GM21515 (cell line): ENCODE measurements at regions not wholly inside any gene's neighbourhood (a gene's known extent, or its start where the extent isn't known, plus 50 kb on each side); places are given as distances from the start of the nearest gene placed in this dataset.
"Not testable (repeated sequence)": the region's sequence is repeated elsewhere in the genome, so short reads cannot be mapped to it uniquely, and the experiment has no call there.

Experiments
- ATAC-seq: cut with Tn5 transposase; IDR thresholded peaks from one replicate; pipeline ENCODE4 v1.9.1; 2021; ENCODE audit not compliant: unreplicated experiment

DNA sequence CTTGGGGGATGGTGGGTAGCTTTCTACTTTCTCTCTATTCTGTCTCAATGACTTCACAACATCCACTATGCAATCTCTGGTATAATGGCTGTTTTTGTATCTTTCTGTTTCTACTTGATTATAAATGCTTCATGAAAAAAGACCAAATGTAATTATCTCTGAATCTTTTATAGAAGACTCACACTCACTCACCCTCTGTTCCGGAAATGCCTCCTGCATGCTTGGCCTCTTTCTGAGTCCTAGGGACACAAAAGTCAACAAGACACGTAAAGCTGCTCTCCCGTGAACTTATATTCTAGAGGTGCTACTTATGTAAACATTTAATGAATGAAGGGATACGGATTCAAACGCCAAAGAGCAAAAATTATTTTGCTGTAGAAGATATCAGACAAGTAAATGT, 502.2 kb upstream of the SOX11 start:
- ATAC-seq = no peak

DNA sequence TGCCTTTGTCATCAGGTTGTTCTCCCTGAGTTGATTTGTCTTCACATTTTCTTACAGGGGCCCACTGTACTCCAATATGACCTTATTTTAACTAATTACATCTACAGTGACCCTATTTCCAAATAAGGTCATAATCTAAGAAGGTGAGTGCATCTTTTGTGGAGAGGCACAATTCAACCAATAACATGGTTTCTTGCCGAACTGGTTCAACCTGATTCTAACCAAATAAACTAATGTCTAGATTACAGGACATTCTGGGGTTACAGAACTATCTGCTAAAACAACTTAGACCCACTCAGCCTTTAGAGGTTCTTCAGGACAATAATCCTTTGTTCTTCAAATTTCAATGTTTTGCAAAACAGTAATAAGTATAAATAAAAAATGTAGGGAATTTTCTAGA, 496.5 kb upstream of the SOX11 start:
- ATAC-seq = no peak

DNA sequence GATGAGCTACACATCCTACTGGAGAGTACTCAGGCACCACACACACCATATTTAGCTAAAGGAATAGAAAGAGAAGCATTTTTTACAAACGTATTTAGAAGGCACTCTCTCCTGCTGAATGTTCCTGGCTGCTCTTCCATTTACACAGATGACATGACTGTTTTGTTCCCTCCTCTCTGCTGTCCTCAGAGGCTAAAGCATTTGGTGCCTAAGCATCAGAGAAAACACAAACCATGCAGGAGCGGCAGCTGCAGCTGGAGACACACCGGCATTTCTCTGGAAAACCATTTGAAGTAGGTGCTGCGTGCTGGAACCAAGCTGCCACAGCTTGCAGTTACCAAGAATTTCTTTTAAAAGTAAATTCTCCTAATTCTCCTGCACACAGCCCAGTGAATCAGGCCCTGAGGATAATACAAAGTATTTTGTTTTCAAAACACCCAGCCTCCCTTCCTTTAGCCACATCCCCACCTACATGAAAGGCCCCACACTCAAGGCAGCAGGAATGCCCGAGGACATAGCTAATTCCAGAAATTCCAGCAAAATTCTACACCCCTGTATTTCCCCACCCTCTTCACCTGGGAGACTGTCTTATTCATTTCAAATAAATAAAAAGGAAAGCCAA, 488.9 kb upstream of the SOX11 start:
- ATAC-seq = no peak

DNA sequence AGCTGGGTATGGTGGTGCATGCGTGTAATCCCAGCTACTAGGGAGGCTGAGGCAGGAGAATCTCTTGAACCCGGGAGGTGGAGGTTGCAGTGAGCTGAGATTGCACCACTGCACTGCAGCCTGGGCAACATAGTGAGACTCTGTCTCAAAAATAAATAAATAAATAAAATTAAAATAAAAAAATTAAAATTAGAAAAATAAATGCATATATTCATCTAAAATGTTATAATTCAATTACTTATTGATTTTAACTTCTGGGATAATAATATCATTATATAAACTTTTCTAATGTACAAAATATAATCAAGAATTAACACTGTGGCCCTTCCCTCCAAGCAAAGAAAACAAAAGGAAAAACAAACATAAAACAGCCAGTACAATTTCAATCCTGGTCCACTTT, 485.4 kb upstream of the SOX11 start:
- not testable (repeated sequence) for ATAC-seq

DNA sequence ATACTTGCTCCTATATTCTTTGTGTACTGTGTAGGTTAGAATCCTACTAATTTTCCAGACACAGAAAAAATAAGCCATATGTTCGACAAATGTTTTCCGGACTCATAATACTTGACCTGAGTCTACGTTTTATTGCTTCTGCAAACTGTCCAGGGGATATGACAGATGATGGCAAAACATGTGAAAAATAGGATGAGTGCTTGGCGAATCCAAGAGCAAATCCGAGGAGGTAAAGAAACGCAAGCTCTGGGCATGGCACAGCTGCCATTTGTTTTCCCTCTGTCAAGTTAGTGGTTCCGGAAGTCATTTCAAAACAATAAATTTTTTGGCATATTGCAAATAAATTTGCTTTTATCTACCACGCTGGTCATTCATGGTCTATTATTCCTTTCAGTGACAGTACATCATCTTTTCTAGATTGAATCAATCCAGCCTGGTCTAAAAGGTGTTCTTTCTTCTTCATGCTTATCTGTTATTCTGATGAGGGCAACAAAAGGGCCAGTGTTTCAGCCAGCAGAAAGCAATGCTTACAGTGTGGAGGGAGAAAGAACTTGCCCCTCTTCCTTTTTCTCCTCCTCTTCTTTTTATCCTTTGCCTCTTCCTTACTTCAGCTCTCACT, 476.1 kb upstream of the SOX11 start:
- ATAC-seq = no peak

DNA sequence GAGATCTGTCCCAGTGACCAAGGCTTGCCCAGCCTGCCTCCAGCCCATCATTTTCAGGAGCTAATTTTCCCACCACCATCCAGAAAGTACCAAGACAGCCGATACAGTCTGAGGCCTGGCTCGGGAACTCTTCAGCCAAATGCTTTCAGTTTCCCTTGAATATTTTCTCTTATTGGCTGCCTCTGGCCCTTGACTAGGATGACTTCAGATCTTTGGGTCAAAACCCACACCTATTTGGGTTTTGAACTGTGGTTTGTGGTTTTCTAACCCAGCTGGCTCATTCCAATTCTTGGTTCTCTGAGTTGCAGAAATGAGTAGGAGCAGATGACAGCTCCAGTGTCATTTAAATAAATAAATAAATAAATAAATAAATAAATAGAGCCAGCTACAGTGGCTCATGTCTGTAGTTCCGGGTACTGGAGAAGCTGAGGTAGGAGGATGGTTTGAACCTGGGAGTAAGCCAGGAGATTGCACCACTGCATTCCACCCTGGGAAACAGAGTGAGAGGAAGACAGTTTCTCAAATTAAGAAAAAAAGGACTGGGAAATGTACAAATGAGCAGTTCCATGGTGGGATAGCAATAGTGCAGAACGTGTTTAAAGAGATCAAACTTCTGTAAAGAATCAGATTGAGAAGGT, 465.0 kb upstream of the SOX11 start:
- ATAC-seq = no peak

DNA sequence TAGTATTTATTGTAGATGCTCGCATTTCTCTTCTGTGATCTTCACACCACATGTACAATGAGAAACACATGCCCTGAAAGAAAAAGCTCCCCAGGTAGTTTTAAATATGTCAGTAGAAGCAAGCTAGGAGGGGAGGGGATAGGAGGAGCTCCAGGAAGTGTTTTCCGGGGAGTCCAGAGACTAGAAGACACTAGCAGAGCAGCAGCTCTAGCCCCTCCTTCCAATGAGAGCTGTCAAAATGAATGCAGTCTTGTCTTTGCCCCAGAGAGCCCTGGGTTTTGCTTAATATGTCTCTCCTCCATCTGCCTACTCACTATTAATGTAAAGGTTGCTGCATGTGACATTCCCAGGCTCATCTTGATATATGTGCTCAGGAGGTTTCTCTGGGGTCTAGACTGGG, 462.6 kb upstream of the SOX11 start:
- no peak for ATAC-seq

DNA sequence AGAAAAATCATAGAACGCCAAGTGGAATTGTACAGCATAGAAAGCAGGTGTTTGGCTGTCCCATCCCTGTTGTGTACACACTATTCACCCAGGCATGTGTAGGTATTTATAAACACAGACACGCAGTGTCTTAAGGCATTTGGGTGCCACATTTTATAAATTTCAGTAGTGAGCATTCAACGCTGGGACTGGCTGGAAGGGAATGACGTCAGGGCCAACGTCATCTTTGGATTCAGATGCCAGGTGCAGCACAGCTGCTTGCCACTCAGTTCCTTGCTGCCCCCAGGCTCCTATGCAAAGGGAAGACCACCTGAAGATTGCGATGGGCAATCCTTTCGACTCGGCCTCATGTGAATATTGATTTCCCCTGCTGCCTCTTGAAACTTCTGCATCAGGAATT, 461.7 kb upstream of the SOX11 start:
- no peak for ATAC-seq

DNA sequence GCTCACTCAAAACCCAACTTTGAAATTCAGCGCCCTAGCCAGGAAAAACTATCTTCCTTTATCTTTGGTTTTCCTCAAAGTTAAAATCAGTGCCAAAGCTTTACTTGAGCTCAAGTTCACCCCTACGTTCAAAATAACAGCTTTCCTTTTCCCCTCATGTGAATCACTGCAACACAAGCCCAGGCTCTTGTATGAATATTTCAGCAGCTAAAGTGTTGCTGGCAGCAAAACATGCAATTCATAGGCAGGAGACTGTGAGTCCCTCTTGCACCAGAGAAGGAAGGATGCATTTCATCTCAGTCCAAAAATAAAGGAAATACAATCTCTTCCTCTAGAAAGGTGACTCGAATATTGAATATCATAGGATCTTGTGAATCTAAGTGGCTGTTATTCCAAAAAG, 461.3 kb upstream of the SOX11 start:
- no peak for ATAC-seq

DNA sequence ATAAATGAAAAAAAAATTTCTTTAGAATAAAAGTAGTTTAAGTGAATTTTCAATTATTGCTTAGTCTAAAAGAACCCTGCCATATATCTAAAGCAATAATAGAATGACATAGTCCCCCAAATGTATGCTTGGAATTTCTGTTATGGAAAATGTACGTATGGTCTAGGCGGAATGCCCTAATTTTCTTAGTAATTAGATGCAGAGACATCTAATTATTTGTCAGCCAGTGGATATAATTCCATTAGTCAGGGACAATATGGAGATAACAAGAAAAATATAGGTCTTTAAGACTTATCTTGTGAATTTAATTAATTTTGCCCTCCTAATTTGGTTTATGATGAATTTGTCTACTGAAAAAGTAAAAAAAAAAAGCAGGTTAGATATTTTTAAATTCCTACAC, 460.9 kb upstream of the SOX11 start:
- ATAC-seq = no peak

DNA sequence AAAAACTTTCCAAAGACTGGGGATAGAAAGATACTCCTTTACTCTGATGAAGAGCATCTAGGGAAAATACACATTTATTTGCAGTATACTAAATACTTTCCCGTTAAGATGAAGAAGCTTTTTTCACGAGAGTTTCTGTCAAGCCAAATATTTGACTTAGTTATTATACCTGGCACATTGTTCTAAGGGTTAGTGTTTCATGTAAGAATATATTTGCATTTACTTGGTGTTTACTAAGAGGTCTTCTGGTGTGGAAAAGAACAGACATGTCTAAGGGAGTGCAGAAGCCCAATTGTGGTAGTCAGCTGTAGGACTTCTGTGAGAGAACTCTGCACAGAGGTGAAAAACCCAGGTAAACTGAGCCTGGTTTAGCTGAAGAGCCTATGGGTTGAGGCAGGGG, 457.6 kb upstream of the SOX11 start:
- ATAC-seq = no peak

DNA sequence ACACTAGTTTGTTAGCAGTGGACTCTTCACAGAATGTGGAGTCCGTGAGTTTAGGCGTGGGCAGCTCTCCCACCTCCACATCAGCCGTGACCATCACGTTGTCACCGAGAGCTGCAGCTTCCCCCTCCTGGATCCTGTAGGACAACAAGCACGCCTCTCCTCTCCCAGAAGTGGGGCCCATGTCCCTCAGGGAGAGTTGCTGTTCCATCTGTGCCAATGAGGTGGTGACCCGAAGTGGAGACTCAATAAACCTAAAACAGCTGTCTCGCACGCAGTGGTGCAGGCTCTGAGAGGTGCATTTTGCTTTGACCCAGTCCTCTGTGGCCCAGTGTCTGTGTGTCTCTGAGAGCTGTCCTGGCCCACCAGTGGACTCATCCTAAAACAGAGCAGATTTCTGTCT, 456.5 kb upstream of the SOX11 start:
- ATAC-seq = no peak

DNA sequence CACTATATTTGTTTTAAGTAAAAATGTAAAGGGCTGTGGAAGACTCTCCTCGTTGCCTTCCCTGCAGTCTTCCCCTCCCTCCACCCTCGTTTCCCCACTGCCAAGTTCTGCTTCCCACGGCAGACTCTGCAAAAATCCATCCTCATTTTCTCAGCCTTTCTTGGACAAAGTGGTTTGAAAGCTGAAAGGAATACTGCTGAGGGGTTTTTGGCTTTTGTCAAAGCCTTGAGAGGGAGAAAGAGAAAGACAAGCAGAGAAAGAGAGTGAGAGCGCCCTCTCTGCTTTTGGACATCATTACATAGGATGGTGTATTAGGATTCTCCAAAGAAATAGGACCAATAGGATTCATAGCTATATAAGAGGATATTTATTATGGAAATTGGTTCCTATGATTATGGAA, 455.9 kb upstream of the SOX11 start:
- ATAC-seq = no peak

DNA sequence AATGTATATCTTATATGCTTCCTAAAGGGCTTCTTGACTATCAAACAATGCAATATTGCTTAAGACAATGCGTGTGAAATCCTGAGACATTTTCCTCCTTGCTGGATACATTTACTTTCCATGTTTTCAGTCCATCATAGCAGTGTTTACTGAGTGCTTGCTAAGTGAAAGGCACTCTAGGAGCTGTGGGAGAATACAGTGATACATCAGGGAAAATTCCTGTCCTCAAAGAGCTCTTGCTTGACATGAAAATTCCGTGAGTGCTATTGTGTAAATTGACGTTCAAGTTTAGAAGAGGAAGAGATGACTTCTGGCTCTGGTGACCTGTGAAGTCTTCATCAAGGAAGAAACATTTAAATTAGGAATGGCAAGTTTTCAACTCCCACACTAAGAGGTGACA, 449.4 kb upstream of the SOX11 start:
- ATAC-seq = no peak

DNA sequence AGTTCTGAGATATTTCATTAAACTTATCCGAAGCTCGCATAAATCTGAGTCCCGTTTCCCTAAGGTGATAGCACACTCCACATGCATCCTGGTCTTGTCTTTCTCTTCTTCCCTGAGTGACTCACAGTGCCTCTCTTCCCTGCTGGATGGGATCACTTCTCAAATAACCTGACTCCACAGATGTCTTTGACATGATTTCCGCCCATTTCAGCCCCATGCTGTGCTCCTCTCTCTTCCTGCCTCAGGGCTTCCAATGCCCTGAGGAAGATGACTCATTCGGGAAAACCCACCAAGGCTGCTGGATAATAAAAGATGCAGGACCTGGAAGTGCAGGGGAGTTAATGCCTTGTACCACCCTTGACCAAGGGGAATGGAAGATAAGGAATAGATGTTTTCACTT, 441.7 kb upstream of the SOX11 start:
- ATAC-seq = no peak

DNA sequence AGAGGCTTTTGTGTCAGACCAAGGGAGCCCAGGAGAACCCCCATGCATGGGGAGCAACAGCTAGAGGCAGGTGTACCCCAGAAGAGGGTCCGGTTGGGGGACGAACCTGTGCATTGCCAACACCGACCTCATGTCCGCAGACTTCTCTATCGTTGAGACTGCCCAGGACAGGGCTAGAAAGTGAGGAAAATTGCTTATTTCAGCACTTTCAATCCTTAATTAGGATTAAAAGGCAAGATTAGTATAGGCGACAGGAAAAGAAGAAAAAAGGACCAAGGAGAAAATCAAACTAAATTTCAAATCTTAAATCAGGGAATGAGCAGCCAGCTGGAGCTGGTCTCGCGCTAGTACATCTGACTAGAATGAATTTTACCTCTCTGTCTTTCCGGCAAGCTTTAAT, 438.9 kb upstream of the SOX11 start:
- ATAC-seq = no peak

DNA sequence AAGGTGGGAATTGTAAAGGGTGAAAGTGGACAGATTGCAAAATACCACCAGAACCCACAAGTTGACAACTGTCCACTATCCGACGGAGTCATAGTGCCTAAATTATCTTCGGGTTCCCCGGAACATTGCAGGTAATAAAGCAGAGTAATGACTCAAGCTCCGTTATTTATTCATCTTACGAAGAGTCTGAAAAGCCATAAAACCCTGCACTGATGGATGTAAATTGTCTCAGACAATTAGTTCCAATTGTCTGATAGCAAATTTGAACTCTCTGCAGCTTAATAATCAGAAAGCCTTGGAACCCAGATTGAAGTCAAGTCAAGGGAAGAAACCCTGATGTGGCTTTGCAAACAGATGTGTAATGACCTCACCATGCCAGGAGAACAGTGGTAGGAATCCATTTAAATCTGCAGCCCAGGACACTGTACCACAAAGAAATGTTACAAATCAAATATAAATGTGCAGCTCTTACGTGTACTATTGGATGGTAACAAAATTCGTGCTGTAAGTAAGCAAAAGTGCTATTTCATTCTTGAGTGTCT, 437.3 kb upstream of the SOX11 start:
- ATAC-seq = no peak

DNA sequence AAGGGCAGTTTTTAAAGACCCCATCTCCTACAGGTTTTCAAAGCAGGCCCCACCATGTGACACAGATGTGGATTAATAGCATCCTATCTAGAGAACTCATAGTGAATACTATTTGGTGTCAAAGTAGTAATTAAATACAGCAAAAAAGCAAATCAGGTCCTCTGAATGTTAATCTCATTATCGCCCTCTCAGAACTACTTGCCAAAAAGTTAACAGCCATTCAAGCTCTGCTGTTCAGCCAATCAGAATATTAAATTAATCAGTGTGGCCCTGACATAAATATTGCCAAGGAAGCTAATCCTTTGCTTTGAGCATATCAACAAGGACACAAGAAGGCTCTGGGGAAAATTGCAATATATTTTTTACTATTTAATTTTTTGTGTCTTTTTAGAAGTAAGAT, 428.9 kb upstream of the SOX11 start:
- ATAC-seq = no peak

DNA sequence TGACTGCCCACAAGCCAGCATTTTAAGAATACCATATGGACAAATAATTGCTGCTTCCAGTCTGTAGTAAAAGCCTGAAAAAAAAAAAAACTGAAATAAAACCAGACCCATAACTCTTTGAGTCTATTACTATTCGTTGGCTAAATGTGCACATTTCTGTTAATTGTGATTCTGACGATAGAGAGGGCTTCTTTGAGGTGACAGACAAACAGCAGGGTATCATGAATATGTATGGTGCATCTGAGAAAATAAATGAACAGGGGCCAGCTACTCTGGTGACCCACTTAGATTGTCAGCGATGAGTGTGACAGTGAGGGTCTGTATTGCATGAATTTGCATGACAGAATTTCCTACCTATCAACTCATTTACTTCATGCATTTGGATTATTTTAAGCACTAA, 427.8 kb upstream of the SOX11 start:
- no peak for ATAC-seq

DNA sequence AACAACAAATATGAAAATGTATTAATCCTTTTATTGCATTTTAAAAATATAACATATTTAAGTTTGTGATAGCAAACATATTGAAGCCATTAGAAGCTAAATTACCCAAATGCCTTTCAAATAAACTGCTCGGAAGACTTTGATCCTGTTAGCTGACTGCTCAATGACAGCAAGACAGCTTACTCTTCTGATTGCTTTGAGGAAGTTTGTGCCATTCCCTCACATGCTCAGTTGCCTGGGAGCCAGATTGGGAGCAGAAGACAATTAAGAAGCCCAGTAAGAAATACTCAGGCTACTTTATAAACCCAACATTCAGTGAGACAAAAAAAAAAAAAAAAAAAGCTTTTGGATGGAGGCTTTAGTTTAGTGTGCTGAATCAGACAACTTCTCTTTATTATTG, 407.1 kb upstream of the SOX11 start:
- no peak for ATAC-seq

DNA sequence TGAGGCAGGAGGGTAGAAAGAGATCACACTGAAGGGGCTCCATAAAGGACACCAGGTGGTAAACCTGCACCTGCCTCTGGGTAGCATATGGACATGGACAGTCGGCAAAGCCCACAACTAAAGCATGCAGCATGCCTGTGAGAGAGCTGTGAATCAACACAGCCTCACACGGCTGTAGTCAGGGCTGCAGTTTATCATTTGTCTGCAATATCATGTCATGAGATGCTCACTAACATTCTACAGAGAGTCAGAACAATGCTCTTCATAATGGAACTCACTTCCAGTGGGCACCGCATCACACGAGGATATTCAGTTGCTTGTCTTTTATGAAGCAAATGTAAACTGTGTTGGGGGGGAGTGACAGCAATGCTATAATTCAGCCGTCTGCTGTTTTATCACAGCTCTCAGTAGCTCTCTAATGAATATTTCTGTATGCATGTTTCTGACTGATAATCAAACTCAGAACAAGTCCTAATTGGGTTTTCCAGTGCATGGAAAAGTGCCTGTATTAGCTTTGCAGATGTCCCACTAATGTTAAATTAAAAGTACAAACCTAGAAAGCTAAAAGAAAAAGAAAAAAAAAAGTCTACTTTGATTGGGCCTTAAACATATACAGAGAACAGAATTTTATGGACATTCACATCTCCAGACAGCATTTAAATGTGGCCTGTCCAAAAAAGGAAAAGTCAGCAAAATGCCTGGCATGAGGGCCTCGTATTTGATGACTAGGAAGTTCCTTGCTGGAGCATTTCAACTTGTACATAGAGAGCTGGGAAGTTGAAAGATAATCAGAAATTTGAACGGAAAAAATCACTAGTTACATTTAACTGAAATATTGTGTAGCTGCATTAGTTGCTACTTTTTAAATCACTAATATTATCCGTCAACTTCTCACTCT, 406.1 kb upstream of the SOX11 start:
- ATAC-seq = no peak
